SK-N-SH (cell line): ENCODE measurements at regions not wholly inside any gene's neighbourhood (a gene's known extent, or its start where the extent isn't known, plus 50 kb on each side); places are given as distances from the start of the nearest gene placed in this dataset.

Experiments
- CTCF ChIA-PET: fragments of 300-600, 350-600 bp; formaldehyde crosslinking; extraction: SDS; loops from one replicate; lab custom pipeline; 2021; lab: Yijun Ruan, JAX
- POLR2A ChIA-PET: fragments of 350-600 bp; sonication (Branson Sonifier 250); formaldehyde crosslinking; extraction: SDS; loops from one replicate; lab custom pipeline; 2020; ENCODE audit warnings: antibody characterized with exemption, inconsistent platforms; lab: Yijun Ruan, JAX
- DNase-seq: peaks from one replicate; pipeline ENCODE4 v3.0.0; 2012
- H2AFZ ChIP-seq: fragments of 200-600 bp; sonication (generic); 2 replicates; pipeline ENCODE4 v1.8.1; 2016; ENCODE audit warnings: antibody characterized with exemption, mild to moderate bottlenecking, low read depth
- H3F3A ChIP-seq: fragments of 200-600 bp; sonication (generic); replicated peaks from 2 replicates; pipeline ENCODE3; 2016; ENCODE audit warnings: antibody characterized with exemption, mild to moderate bottlenecking; ENCODE audit not compliant: insufficient read depth
- H3K27ac ChIP-seq, 2 experiments: fragments of 200-500 bp in 1 of 2; fragments of 200-600 bp in 1 of 2; sonication (Bioruptor generic) in 1 of 2; sonication (generic), shearing (Covaris generic) in 1 of 2; 2 replicates each; pipeline versions ENCODE4 v1.5.1 to v1.6.1; 2014 to 2016; ENCODE audit warnings: low read depth in 2 of 2, inconsistent platforms in 1 of 2, low read length in 1 of 2, mild to moderate bottlenecking in 1 of 2, mixed read lengths in 1 of 2
- H3K27me3 ChIP-seq: fragments of 200-600 bp; sonication (generic), shearing (Covaris generic); 2 replicates; pipeline ENCODE4 v1.6.1; 2016; ENCODE audit warnings: mixed run types; ENCODE audit not compliant: insufficient read depth
- H3K36me3 ChIP-seq, 2 experiments: fragments of 200-500 bp in 1 of 2; fragments of 200-600 bp in 1 of 2; sonication (Bioruptor generic) in 1 of 2; sonication (generic) in 1 of 2; replicated peaks in 1 of 2; 2 replicates each; pipeline versions ENCODE3 to v1.5.1; 2014 to 2016; ENCODE audit warnings: low read length in 1 of 2, mild to moderate bottlenecking in 1 of 2; ENCODE audit not compliant: insufficient read depth in 2 of 2, control insufficient read depth in 1 of 2
- H3K4me1 ChIP-seq, 2 experiments: fragments of 200-500 bp in 1 of 2; fragments of 200-600 bp in 1 of 2; sonication (Bioruptor generic) in 1 of 2; sonication (generic), shearing (Covaris generic) in 1 of 2; 2 replicates each; pipeline versions ENCODE4 v1.5.1 to v1.6.1; 2014 to 2016; ENCODE audit warnings: low read depth in 1 of 2, low read length in 1 of 2, mixed run types in 1 of 2; ENCODE audit not compliant: insufficient read depth in 2 of 2, control insufficient read depth in 1 of 2
- H3K4me2 ChIP-seq: fragments of 200-600 bp; sonication (generic), shearing (Covaris generic); 2 replicates; pipeline ENCODE4 v1.6.1; 2017; ENCODE audit warnings: mixed run types
- H3K4me3 ChIP-seq, 2 experiments: fragments of 200-500 bp in 1 of 2; fragments of 200-600 bp in 1 of 2; sonication (Bioruptor generic) in 1 of 2; sonication (generic), shearing (Covaris generic) in 1 of 2; 2 replicates each; pipeline versions ENCODE4 v1.5.1 to v1.8.1; 2014 to 2016; ENCODE audit warnings: low read depth in 2 of 2, inconsistent platforms in 1 of 2, low read length in 1 of 2, mild to moderate bottlenecking in 1 of 2, mixed read lengths in 1 of 2, moderate library complexity in 1 of 2
- H3K79me2 ChIP-seq: fragments of 200-600 bp; sonication (generic); 2 replicates; pipeline ENCODE4 v1.8.1; 2017; ENCODE audit warnings: mild to moderate bottlenecking; ENCODE audit not compliant: insufficient read depth
- H3K9ac ChIP-seq: fragments of 200-600 bp; sonication (generic); 2 replicates; pipeline ENCODE4 v1.6.1; 2017; ENCODE audit warnings: mixed run types
- H3K9me2 ChIP-seq: fragments of 200-600 bp; sonication (generic); 2 replicates; pipeline ENCODE4 v1.6.1; 2017; ENCODE audit warnings: mixed run types
- H3K9me3 ChIP-seq: fragments of 200-600 bp; sonication (generic); 2 replicates; pipeline ENCODE4 v1.6.1; 2017; ENCODE audit warnings: mixed run types, mild to moderate bottlenecking, moderate library complexity
- H4K20me1 ChIP-seq: fragments of 200-600 bp; sonication (generic); 2 replicates; pipeline ENCODE4 v1.6.1; 2017; ENCODE audit warnings: mild to moderate bottlenecking, mixed run types; ENCODE audit not compliant: insufficient read depth
- CHD2 ChIP-seq: fragments of 150-350 bp; IDR thresholded peaks from 2 replicates; pipeline ENCODE4 v1.6.1; 2018; ENCODE audit warnings: low read length; ENCODE audit not compliant: partially characterized antibody
- ELF1 ChIP-seq: IDR thresholded peaks from 2 replicates; pipeline ENCODE4 v1.4.0; 2012
- EP300 ChIP-seq, 2 experiments: IDR thresholded peaks; 2 replicates each; pipeline versions ENCODE4 v1.4.0 to v1.6.1; 2012; ENCODE audit warnings: borderline replicate concordance in 1 of 2, low read depth in 1 of 2, low read length in 1 of 2
- EZH2phosphoT487 ChIP-seq: fragments of 200-600 bp; sonication (generic); IDR thresholded peaks from 2 replicates; pipeline ENCODE4 v1.6.1; 2017; ENCODE audit warnings: low read depth, mixed run types, mild to moderate bottlenecking, antibody characterized with exemption, moderate library complexity, borderline replicate concordance
- FOXJ3 ChIP-seq: sonication (generic); formaldehyde crosslinking; IDR thresholded peaks from 2 replicates; pipeline ENCODE4 v1.5.1; 2020; ENCODE audit warnings: mild to moderate bottlenecking, missing genetic modification reagents
- FOXM1 ChIP-seq: IDR thresholded peaks from 2 replicates; pipeline ENCODE4 v1.4.0; 2012; ENCODE audit warnings: low read depth, mild to moderate bottlenecking
- GABPA ChIP-seq: IDR thresholded peaks from 2 replicates; pipeline ENCODE4 v1.4.0; 2012; ENCODE audit warnings: low read depth, mild to moderate bottlenecking
- MEF2A ChIP-seq: IDR thresholded peaks from 2 replicates; pipeline ENCODE4 v1.4.0; 2012; ENCODE audit warnings: low read depth, borderline replicate concordance
- NRF1 ChIP-seq: IDR thresholded peaks from 2 replicates; pipeline ENCODE4 v1.6.1; 2012; ENCODE audit warnings: low read depth, mild to moderate bottlenecking, low read length
- POLR2AphosphoS5 ChIP-seq: IDR thresholded peaks from 2 replicates; pipeline ENCODE4 v1.6.1; 2012; ENCODE audit warnings: low read depth, low read length
- RCOR1 ChIP-seq: fragments of 150-350 bp; IDR thresholded peaks from 2 replicates; pipeline ENCODE4 v1.6.1; 2017; ENCODE audit warnings: antibody characterized with exemption, low read length
- SIN3A ChIP-seq: IDR thresholded peaks from 2 replicates; pipeline ENCODE4 v1.6.1; 2012; ENCODE audit warnings: low read depth, mild to moderate bottlenecking, low read length, moderate library complexity, borderline replicate concordance
- SMC3 ChIP-seq: IDR thresholded peaks from 2 replicates; pipeline ENCODE4 v1.6.1; 2012; ENCODE audit warnings: low read depth, low read length, improper control_type of control experiment
- TAF1 ChIP-seq: IDR thresholded peaks from 2 replicates; pipeline ENCODE4 v1.6.1; 2012; ENCODE audit warnings: low read depth, mild to moderate bottlenecking, low read length, moderate library complexity, borderline replicate concordance
- TCF12 ChIP-seq: IDR thresholded peaks from 2 replicates; pipeline ENCODE4 v1.4.0; 2012
- WGBS: methylation state at CpG from one replicate; pipeline ENCODE4 v1.1.6; 2017; ENCODE audit warnings: low lambda C conversion rate; 5-methylcytosine and 5-hydroxymethylcytosine counted together
- TF ChIP-seq, protein P1 (sequence below): IDR thresholded peaks from 2 replicates; pipeline ENCODE4; 2012
- TF ChIP-seq, protein P2 (sequence below): fragments of 200-600 bp; sonication (generic); IDR thresholded peaks from 2 replicates; pipeline ENCODE4 v1.6.1; 2017; ENCODE audit warnings: antibody characterized with exemption, mild to moderate bottlenecking, moderate library complexity
- TF ChIP-seq, protein P3 (sequence below): IDR thresholded peaks from 2 replicates; pipeline ENCODE4 v1.4.0; 2012; ENCODE audit warnings: low read depth, borderline replicate concordance
- TF ChIP-seq, protein P4 (sequence below): IDR thresholded peaks from 2 replicates; pipeline ENCODE4 v1.4.0; 2012; ENCODE audit warnings: low read depth, borderline replicate concordance
- TF ChIP-seq, protein P5 (sequence below): IDR thresholded peaks from 2 replicates; pipeline ENCODE4 v1.4.0; 2012; ENCODE audit warnings: low read depth

DNA sequence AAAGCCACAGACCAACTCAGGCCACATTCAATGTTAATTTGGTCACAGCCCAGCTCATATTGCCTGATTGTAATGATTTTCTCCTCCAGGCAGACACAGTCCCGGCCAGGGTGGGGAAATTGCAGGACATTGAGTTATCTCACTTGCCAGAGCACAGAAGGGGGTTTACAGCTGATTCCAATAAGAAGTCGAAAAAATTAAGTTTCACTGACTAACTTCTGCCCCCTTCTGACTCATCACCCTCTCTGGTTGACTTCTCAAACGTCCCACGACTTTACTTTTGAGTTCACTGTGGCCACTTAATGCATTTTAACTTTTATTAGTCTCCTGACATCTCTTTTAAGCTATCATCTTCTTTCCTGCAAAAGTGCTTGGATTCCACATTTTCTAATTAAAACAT is 321.4 kb upstream of the WWC1 start:
- Histone ChIP-seq H4K20me1 (no peaks in the 10 kb centered on the region), H3K4me2 (no peak overlapping the region), H3K4me3 (no peak overlapping the region), H3K79me2 (no peaks in the 10 kb centered on the region), H3K27ac (no peak overlapping the region), H3F3A (no peaks in the 10 kb centered on the region), H3K36me3 (no peaks in the 10 kb centered on the region), H3K9me2 (no peaks in the 10 kb centered on the region), H3K4me1 (no peaks in the 10 kb centered on the region; a peak in 1 of 4 replicates), H3K27me3 (no peaks in the 10 kb centered on the region), H3K9me3 (no peaks in the 10 kb centered on the region), H3K9ac (no peak overlapping the region), H2AFZ (no peak overlapping the region)
- TF ChIP-seq SMC3 (no peak), NRF1 (no peak), FOXM1 (no peak), ELF1 (no peak), GABPA (no peak)
- TF ChIP-seq, protein P1, sequence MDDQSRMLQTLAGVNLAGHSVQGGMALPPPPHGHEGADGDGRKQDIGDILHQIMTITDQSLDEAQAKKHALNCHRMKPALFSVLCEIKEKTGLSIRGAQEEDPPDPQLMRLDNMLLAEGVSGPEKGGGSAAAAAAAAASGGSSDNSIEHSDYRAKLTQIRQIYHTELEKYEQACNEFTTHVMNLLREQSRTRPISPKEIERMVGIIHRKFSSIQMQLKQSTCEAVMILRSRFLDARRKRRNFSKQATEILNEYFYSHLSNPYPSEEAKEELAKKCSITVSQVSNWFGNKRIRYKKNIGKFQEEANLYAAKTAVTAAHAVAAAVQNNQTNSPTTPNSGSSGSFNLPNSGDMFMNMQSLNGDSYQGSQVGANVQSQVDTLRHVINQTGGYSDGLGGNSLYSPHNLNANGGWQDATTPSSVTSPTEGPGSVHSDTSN: no peak
- TF ChIP-seq, protein P2, sequence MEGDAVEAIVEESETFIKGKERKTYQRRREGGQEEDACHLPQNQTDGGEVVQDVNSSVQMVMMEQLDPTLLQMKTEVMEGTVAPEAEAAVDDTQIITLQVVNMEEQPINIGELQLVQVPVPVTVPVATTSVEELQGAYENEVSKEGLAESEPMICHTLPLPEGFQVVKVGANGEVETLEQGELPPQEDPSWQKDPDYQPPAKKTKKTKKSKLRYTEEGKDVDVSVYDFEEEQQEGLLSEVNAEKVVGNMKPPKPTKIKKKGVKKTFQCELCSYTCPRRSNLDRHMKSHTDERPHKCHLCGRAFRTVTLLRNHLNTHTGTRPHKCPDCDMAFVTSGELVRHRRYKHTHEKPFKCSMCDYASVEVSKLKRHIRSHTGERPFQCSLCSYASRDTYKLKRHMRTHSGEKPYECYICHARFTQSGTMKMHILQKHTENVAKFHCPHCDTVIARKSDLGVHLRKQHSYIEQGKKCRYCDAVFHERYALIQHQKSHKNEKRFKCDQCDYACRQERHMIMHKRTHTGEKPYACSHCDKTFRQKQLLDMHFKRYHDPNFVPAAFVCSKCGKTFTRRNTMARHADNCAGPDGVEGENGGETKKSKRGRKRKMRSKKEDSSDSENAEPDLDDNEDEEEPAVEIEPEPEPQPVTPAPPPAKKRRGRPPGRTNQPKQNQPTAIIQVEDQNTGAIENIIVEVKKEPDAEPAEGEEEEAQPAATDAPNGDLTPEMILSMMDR: 0 out of 2 replicates have a peak, but pooled peaks have one; percentile 9
- TF ChIP-seq, protein P3, sequence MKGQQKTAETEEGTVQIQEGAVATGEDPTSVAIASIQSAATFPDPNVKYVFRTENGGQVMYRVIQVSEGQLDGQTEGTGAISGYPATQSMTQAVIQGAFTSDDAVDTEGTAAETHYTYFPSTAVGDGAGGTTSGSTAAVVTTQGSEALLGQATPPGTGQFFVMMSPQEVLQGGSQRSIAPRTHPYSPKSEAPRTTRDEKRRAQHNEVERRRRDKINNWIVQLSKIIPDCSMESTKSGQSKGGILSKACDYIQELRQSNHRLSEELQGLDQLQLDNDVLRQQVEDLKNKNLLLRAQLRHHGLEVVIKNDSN: no peak
- no peak for DNase-seq
- 26% methylated on average over 4 of the region's 4 CpGs for WGBS
- ChIA-PET POLR2A (no interaction called here), CTCF (no interaction called here)

DNA sequence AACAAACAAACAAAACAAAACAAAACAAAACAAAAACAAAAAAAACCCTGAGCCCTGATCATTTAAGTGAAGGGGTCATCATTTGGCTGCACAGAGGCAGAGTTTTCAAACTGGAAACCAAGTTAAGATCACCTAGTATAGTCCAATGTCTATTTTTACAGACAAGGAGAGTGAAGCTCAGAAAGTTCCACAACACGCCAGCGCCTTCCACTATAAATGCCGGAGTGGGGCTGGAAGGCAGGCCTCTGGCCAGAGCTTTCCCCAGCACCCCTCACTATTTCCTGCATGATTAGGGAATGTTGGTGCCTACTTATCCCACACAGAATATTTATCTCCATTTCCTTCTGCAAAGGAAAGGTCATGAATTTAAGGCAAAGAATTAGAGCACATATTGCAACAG is 319.7 kb upstream of the WWC1 start:
- Histone ChIP-seq H3K9me3 (no peaks in the 10 kb centered on the region), H3K4me2 (no peak overlapping the region), H3K4me3 (no peak overlapping the region), H3K9me2 (no peaks in the 10 kb centered on the region), H3K9ac (no peak overlapping the region), H3K79me2 (no peaks in the 10 kb centered on the region), H4K20me1 (no peaks in the 10 kb centered on the region), H3K27me3 (no peaks in the 10 kb centered on the region), H2AFZ (no peak overlapping the region), H3K4me1 (no peaks in the 10 kb centered on the region; a peak in 1 of 4 replicates), H3K36me3 (no peaks in the 10 kb centered on the region), H3F3A (no peaks in the 10 kb centered on the region), H3K27ac (no peak overlapping the region)
- DNase-seq: no peak
- POLR2A ChIA-PET: no interaction called here
- WGBS: 81% methylated on average over 3 of the region's 3 CpGs
- CTCF ChIA-PET: interaction anchor here (1.4 kb wide), 1 partner anchor 105 kb away, joined by 3 read pairs; no protein-coding TSS in a partner anchor
- no peak for TF ChIP-seq CHD2
- no peak for TF ChIP-seq TAF1
- no peak for TF ChIP-seq SMC3
- no peak for TF ChIP-seq TCF12
- TF ChIP-seq, protein P4, sequence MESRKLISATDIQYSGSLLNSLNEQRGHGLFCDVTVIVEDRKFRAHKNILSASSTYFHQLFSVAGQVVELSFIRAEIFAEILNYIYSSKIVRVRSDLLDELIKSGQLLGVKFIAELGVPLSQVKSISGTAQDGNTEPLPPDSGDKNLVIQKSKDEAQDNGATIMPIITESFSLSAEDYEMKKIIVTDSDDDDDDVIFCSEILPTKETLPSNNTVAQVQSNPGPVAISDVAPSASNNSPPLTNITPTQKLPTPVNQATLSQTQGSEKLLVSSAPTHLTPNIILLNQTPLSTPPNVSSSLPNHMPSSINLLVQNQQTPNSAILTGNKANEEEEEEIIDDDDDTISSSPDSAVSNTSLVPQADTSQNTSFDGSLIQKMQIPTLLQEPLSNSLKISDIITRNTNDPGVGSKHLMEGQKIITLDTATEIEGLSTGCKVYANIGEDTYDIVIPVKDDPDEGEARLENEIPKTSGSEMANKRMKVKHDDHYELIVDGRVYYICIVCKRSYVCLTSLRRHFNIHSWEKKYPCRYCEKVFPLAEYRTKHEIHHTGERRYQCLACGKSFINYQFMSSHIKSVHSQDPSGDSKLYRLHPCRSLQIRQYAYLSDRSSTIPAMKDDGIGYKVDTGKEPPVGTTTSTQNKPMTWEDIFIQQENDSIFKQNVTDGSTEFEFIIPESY: no peak
- TF ChIP-seq SIN3A: no peak
- TF ChIP-seq POLR2AphosphoS5: no peak
- TF ChIP-seq RCOR1: no peak
- TF ChIP-seq EZH2phosphoT487: no peak
- TF ChIP-seq FOXJ3 (CRISPR knock-in tag): no peak
- TF ChIP-seq EP300 (IDR thresholded peaks at IDR 0.05; ENCODE audit: borderline replicate concordance in 1 of 2, low read depth in 1 of 2, low read length in 1 of 2): no peak
- TF ChIP-seq MEF2A: no peak
- TF ChIP-seq, protein P5, sequence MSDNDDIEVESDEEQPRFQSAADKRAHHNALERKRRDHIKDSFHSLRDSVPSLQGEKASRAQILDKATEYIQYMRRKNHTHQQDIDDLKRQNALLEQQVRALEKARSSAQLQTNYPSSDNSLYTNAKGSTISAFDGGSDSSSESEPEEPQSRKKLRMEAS: no peak
- TF ChIP-seq, protein P2: no peak
